GM18951 (cell line): ENCODE measurements at regions not wholly inside any gene's neighbourhood (a gene's known extent, or its start where the extent isn't known, plus 50 kb on each side); places are given as distances from the start of the nearest gene placed in this dataset.
"Not testable (repeated sequence)": the region's sequence is repeated elsewhere in the genome, so short reads cannot be mapped to it uniquely, and the experiment has no call there.

Experiments used
- POLR2A ChIP-seq: IDR thresholded peaks from 4 replicates; pipeline ENCODE4 v1.6.1; 2011; ENCODE audit warnings: mild to moderate bottlenecking; ENCODE audit not compliant: insufficient read length, insufficient read depth; ENCODE audit errors: extremely low read depth
- in situ Hi-C: fragments of 300-500 bp; cut with MboI; formaldehyde crosslinking; loops from one replicate; pipeline ENCODE4 v1.12.0; 2022; ENCODE audit warnings: low sequenced_read_pairs, mixed read lengths, inconsistent platforms; ENCODE audit not compliant: unreplicated experiment

GRCh38 chr2:82237994-82238662 is 1933.6 kb upstream of the LRRTM1 start:
- TF ChIP-seq POLR2A, result no peak
- in situ Hi-C loops, result no loop called here

DNA sequence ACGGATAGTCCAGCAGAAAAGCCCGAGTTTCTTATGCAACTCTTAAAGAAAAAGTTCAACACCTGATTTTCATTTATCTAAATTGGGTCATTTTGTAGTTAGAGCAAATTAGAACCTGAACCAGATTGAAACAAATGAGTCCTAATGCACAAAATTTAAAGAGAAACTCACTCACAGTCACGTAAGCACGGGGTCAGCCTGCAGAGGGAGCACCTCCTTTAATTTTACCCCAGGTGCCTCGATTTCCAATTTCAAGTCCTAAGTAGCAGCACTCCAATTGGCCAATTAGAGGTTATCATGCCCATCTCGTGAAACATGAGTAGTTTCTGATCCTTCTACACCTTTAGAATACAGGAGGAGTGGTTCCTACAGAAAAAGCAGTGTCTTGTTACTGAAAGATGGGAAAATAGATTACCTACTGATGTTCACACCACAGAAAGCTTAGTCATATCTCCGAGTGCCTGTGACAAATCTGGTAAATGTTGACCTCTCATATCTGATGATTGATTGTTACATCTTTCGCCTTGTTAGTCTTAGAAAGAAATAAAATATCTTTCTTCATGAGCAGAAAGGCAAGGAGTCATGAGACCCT is 1929.8 kb upstream of the LRRTM1 start:
- in situ Hi-C loops, result no loop called here
- TF ChIP-seq POLR2A, result no peak

GRCh38 chr2:82233806-82234205 is 1929.3 kb upstream of the LRRTM1 start:
- in situ Hi-C loops, result no loop called here
- no peak for TF ChIP-seq POLR2A

DNA sequence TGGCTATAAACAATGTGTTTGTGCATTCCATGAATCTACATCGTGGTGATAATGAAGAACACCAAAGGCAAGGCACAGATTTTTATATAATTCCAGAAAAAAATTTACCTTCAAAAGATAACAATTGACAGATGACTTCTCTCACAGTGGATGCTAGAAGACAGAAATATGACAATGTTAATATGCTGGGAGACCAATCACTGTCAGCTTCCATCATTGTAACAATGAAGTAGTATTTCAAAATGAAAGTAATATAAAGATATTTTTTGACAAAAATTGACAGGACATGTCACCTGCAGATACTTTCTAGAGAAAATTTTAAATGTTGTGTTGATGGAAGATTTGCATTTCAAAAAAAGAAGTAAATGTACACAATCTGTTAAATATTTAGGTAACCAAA is 1925.9 kb upstream of the LRRTM1 start:
- in situ Hi-C loops, result no loop called here
- no peak for TF ChIP-seq POLR2A

- TF ChIP-seq POLR2A, result no peak
- in situ Hi-C loops, result no loop called here
These were observed 1921.9 kb upstream of the LRRTM1 start for GRCh38 chr2:82226441-82226840.

DNA sequence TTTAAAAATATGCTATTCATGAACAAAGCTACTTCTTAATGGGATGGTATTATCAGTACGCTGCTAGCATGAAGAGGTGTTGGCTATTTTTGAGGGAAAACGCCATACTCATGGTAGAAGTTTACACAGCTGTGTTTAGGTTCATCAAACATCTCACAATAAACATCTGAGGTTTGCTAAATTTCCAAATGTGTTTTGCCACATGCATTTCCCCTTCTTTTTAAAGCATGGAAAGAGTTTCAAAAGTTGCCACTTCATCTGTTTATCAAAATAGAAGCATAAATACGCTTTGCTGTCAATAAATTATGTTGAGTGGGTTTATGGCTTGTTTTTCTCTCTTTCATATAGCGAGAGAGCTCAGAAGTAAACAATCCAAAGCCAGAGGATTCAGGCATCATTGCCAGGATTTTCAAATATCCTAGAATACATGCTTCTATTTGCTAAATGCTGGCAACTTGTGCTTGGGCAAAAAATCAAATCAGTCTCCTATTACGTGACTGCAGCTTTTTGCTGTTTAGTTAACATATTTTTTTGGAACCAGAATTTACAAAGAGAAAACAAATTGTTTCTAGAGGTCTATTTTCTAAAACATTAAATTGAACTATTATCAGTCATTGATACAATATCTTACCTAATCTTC is 1919.9 kb upstream of the LRRTM1 start:
- TF ChIP-seq POLR2A, result no peak
- in situ Hi-C loops, result no loop called here

GRCh38 chr2:82215212-82215611 is 1910.7 kb upstream of the LRRTM1 start:
- no peak for TF ChIP-seq POLR2A
- in situ Hi-C loops, result no loop called here

- TF ChIP-seq POLR2A, result no peak
- in situ Hi-C loops, result no loop called here
These were observed 1894.9 kb upstream of the LRRTM1 start for GRCh38 chr2:82199493-82199852.

- in situ Hi-C loops, result no loop called here
- no peak for TF ChIP-seq POLR2A
These were observed 1894.4 kb upstream of the LRRTM1 start for GRCh38 chr2:82198809-82199492.

DNA sequence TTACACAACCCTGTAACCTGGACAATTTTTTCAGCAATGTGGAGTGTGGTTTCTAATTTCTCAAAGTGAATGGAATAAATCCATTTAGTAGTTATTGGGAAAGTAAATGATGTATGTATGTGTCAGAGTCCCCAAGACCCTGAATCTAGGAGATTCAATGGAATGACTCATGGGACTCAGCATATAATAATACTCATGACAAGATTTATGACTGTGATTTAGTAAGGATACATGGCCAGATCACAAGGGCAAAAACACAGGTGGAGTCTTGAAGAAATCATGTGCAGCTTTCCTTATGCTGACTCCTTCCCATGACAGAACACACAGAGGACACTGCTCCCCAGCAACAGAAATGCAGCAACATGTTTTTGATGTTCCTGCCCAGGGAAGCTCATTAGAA is 1877.7 kb upstream of the LRRTM1 start:
- in situ Hi-C loops, result no loop called here

GRCh38 chr2:82175210-82175609 is 1870.7 kb upstream of the LRRTM1 start:
- in situ Hi-C loops, result not testable (repeated sequence)

More for the DNA sequence above, 1877.7 kb upstream of the LRRTM1 start:
- TF ChIP-seq POLR2A, result no peak

DNA sequence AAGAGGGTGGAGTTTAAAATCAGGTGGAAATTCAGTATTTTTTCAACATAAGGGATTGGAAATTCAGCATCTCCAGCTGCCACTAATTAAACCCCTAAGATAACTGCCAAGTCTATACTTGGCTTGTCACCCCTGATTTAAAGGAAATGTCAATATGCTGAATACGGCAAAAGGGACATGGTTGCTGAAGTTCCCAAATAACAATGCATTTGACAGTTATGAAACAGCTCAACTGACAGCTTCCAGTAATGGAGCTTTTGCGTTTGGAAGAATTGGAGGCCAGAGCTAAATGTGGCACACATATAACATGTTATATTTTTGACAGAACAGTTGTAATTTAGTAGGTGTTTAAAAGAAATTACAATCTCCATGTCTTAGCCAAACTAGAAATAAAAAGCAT is 1867.9 kb upstream of the LRRTM1 start:
- TF ChIP-seq POLR2A, result no peak
- in situ Hi-C loops, result no loop called here

GRCh38 chr2:82169379-82169778 is 1864.8 kb upstream of the LRRTM1 start:
- no peak for TF ChIP-seq POLR2A
- in situ Hi-C loops, result no loop called here

DNA sequence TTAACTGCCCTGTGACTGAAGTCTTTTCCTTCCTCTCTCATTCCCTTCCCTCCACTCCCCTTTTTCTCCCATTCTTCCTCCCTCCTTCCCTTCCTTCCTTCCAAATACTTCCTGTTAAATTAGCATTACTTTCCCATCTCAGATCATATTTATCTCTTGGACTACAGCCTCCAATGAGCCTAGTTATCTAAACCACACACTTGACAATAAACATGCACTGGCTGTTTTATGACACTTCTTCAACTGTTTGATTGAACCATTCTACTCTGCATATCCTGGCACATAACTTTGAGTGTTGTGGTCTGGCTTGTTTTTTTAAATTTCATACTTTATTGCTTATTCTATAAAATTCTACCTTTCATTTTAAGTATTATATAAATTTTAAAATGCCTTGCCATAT is 1860.8 kb upstream of the LRRTM1 start:
- TF ChIP-seq POLR2A, result no peak
- in situ Hi-C loops, result no loop called here
